Progenitor cell of endocrine pancreas (in vitro differentiated cells): ENCODE measurements at regions not wholly inside any gene's neighbourhood (a gene's known extent, or its start where the extent isn't known, plus 50 kb on each side); places are given as distances from the start of the nearest gene placed in this dataset.

Experiments used
- DNase-seq: peaks from one replicate; pipeline ENCODE4 v3.0.0; 2021; ENCODE audit warnings: low spot score; ENCODE audit not compliant: unreplicated experiment
- H3K27ac Mint-ChIP-seq: 2 replicates; pipeline ENCODE4 v1.8.0; 2021; ENCODE audit warnings: mild to moderate bottlenecking, moderate library complexity, mixed read lengths
- H3K27me3 Mint-ChIP-seq: 2 replicates; pipeline ENCODE4 v1.8.0; 2021; ENCODE audit warnings: mixed read lengths
- H3K36me3 Mint-ChIP-seq: 2 replicates; pipeline ENCODE4 v1.8.0; 2022; ENCODE audit warnings: mixed read lengths; ENCODE audit not compliant: insufficient read depth
- H3K4me1 Mint-ChIP-seq: 2 replicates; pipeline ENCODE4 v1.8.0; 2021; ENCODE audit warnings: low read depth, mixed read lengths
- H3K4me3 Mint-ChIP-seq: 2 replicates; pipeline ENCODE4 v1.8.0; 2021; ENCODE audit warnings: low read depth, mild to moderate bottlenecking, moderate library complexity, mixed read lengths
- H3K9me3 Mint-ChIP-seq: 2 replicates; pipeline ENCODE4 v1.8.0; 2021; ENCODE audit warnings: low read depth, mixed read lengths
- TF ChIP-seq, protein P1 (sequence below): fragments of 200-600 bp; sonication (generic); IDR thresholded peaks from one replicate; pipeline ENCODE4 v1.5.0; 2021; ENCODE audit warnings: antibody characterized with exemption, mild to moderate bottlenecking; ENCODE audit not compliant: unreplicated experiment

DNA sequence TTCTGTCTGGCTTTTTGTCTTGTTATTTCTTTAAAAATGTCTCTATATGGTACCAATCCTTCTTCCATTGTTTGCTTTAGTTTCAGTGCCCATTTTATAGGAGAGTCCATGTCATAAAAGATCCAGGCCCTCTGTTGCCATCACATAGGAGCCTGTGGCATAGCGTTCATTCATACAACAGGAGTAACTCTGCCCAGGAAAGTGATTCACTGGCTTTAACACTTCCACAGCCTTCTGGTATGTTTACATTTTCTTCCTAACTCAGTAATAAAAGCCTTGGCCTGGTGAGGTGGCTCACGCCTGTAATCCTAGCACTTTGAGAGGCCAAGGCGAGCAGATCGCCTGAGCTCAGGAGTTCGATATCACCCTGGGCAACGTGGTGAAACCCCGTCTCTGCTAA is 519.3 kb upstream of the PTGER4 start:
- no peak for DNase-seq
- Mint-ChIP-seq H3K27me3 (no peaks in the 10 kb centered on the region), H3K9me3 (peaks cover 7% of the 10 kb centered on the region), H3K4me1 (no peaks in the 10 kb centered on the region), H3K27ac (no peak overlapping the region), H3K36me3 (no peaks in the 10 kb centered on the region), H3K4me3 (no peak overlapping the region)
- TF ChIP-seq, protein P1, sequence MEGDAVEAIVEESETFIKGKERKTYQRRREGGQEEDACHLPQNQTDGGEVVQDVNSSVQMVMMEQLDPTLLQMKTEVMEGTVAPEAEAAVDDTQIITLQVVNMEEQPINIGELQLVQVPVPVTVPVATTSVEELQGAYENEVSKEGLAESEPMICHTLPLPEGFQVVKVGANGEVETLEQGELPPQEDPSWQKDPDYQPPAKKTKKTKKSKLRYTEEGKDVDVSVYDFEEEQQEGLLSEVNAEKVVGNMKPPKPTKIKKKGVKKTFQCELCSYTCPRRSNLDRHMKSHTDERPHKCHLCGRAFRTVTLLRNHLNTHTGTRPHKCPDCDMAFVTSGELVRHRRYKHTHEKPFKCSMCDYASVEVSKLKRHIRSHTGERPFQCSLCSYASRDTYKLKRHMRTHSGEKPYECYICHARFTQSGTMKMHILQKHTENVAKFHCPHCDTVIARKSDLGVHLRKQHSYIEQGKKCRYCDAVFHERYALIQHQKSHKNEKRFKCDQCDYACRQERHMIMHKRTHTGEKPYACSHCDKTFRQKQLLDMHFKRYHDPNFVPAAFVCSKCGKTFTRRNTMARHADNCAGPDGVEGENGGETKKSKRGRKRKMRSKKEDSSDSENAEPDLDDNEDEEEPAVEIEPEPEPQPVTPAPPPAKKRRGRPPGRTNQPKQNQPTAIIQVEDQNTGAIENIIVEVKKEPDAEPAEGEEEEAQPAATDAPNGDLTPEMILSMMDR, result no peak

DNA sequence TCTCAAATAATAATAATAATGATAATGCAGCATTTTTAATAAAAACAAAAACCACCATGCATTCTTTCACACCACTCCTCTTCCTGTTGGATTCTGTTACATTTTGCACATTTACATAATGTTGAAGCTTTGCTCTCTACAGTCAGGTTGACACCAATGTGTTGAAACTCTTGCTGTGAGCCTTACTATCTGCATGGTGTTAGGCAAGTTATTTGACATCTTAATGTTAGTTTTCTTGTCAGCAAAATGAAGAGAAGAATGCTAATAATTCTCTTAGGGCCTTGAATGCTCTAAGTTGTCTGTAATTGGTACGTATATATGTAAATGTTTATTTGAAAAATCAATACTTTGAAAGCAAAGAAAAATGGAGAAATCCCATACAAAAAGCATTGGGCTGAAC is 525.5 kb upstream of the PTGER4 start:
- TF ChIP-seq, protein P1, result no peak
- Mint-ChIP-seq H3K27ac (no peak overlapping the region), H3K36me3 (no peaks in the 10 kb centered on the region), H3K9me3 (peaks cover 4% of the 10 kb centered on the region), H3K4me3 (no peak overlapping the region), H3K27me3 (no peaks in the 10 kb centered on the region), H3K4me1 (no peaks in the 10 kb centered on the region)
- no peak for DNase-seq

DNA sequence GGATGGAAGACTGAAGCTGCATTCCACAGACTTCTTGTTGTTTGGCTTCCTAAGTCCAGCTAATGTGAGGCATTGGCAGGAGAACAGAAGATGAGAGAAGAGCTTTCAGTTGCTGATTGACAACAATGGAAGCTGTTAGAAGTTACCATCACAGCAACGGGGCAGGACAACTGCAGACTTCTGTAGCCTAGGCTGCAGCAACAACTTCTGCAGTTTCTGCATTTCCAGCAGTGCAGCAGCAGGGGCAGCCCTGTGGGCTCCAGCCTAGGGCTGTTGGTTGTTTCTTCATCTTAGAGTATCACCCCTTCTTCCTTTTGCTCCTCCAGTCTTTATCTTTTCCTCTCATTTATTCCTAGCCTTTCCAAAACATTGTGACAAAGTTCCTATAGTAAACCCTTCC is 528.8 kb upstream of the PTGER4 start:
- Mint-ChIP-seq H3K9me3 (peaks cover 4% of the 10 kb centered on the region), H3K27ac (no peak overlapping the region), H3K27me3 (no peaks in the 10 kb centered on the region), H3K4me1 (peaks cover 9% of the 10 kb centered on the region), H3K4me3 (no peak overlapping the region), H3K36me3 (no peaks in the 10 kb centered on the region)
- TF ChIP-seq, protein P1, result no peak
- DNase-seq, result no peak

DNA sequence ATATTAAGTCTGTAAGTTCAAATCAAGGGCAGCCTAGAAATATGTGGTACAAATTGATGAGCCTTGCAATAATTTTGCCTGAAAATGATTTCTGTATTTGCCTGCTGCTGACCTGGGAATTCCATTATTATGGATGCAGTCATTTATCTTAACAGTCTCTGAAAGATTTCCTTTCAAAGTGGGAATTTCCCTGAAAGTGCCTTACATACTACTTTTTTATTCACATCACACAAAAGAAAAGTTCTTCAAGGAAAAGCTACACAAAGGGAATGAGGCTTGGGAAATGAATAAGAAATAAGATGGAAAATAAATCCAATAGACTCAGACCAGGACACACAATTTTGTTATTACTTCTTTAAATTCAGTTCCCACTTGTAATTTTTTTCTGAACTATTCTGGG is 537.8 kb upstream of the PTGER4 start:
- Mint-ChIP-seq H3K36me3 (no peaks in the 10 kb centered on the region), H3K4me1 (peaks cover 6% of the 10 kb centered on the region), H3K27ac (no peak overlapping the region), H3K27me3 (no peaks in the 10 kb centered on the region), H3K4me3 (no peak overlapping the region), H3K9me3 (peaks cover 4% of the 10 kb centered on the region)
- no peak for DNase-seq
- TF ChIP-seq, protein P1, result no peak

DNA sequence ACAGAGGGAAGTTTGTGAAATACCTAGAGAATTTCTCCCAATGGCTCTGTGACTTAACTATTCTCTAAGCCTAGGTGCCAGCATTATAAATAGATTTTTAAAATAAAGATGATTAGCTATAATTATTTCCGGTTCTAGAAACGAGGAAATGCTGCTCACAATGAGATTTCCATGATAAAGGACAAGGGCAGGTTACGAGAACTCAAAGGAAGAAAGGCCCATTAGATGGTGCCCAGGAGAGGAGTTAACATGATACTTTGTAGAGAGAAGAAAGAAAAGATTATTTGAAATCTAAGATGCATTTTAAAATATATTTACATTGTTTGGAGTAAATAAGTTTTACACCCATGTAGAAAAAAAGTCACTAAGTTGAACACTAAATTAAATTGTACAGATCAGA is 538.3 kb upstream of the PTGER4 start:
- Mint-ChIP-seq H3K36me3 (no peaks in the 10 kb centered on the region), H3K4me1 (peaks cover 6% of the 10 kb centered on the region), H3K9me3 (peaks cover 4% of the 10 kb centered on the region), H3K27me3 (no peaks in the 10 kb centered on the region), H3K27ac (no peak overlapping the region), H3K4me3 (no peak overlapping the region)
- TF ChIP-seq, protein P1, result no peak
- DNase-seq, result no peak

DNA sequence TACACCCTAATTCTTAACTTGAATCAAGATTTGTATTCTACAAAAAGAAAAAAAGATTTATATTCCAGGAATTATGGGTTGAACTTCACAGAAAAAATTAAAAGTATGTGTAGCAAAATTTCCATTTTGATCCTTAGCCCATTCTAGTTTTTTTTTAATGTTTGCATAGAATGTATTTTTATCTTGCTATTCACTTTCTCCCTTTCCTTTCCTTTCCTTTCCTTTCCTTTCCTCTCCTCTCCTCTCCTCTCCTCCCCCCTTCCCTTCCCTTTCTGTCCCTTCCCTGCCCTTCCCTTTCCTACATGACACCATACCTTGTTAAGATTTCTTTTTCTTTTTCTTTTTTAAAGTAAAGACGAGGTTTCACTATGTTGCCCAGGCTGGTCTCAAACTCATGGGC is 542.5 kb upstream of the PTGER4 start:
- Mint-ChIP-seq H3K9me3 (peaks cover 4% of the 10 kb centered on the region), H3K4me1 (peaks cover 3% of the 10 kb centered on the region), H3K4me3 (no peak overlapping the region), H3K27ac (no peak overlapping the region), H3K27me3 (no peaks in the 10 kb centered on the region), H3K36me3 (no peaks in the 10 kb centered on the region)
- TF ChIP-seq, protein P1, result no peak
- DNase-seq, result no peak
